ENCODE measurements at regions not wholly inside any gene's neighbourhood (a gene's known extent, or its start where the extent isn't known, plus 50 kb on each side); places are given as distances from the start of the nearest gene placed in this dataset.

- DNase-seq, result no peak
- Histone ChIP-seq H3K27me3 (ENCODE audit: control insufficient read depth in 3 of 3, insufficient read depth in 3 of 3, low read length in 2 of 3) (no peaks in the 10 kb centered on the region), H3K9ac (ENCODE audit: insufficient read depth in 1 of 2, low read length in 2 of 2) (no peak overlapping the region), H3K4me3 (no peak overlapping the region), H3K27ac (ENCODE audit: low read depth in 1 of 2, low read length in 1 of 2) (no peak overlapping the region), H3K36me3 (ENCODE audit: control insufficient read depth in 4 of 4, insufficient read depth in 4 of 4, low read length in 4 of 4) (no peaks in the 10 kb centered on the region), H3K9me3 (ENCODE audit: control insufficient read depth in 4 of 4, insufficient read depth in 3 of 4, low read length in 3 of 4) (no peaks in the 10 kb centered on the region), H3K4me1 (ENCODE audit: control insufficient read depth in 5 of 5, insufficient read depth in 5 of 5, low read length in 5 of 5) (no peaks in the 10 kb centered on the region)
- TF ChIP-seq, protein P1, sequence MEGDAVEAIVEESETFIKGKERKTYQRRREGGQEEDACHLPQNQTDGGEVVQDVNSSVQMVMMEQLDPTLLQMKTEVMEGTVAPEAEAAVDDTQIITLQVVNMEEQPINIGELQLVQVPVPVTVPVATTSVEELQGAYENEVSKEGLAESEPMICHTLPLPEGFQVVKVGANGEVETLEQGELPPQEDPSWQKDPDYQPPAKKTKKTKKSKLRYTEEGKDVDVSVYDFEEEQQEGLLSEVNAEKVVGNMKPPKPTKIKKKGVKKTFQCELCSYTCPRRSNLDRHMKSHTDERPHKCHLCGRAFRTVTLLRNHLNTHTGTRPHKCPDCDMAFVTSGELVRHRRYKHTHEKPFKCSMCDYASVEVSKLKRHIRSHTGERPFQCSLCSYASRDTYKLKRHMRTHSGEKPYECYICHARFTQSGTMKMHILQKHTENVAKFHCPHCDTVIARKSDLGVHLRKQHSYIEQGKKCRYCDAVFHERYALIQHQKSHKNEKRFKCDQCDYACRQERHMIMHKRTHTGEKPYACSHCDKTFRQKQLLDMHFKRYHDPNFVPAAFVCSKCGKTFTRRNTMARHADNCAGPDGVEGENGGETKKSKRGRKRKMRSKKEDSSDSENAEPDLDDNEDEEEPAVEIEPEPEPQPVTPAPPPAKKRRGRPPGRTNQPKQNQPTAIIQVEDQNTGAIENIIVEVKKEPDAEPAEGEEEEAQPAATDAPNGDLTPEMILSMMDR (IDR thresholded peaks at IDR 0.05; ENCODE audit: control extremely low read depth, extremely low read depth), result no peak
- no peak for ATAC-seq (ENCODE audit: insufficient read depth, low FRiP score)
- 95 to 97% methylated on average over 1 of the region's 1 CpG for WGBS, 2 donors
These were observed 304.0 kb upstream of the KLF4 start for GRCh38 chr9:107793541-107793940.

- no peak overlapping the region for H3K9ac ChIP-seq (ENCODE audit: insufficient read depth in 1 of 2, low read length in 2 of 2)
- WGBS, 2 donors, result 89 to 92% methylated on average over 1 of the region's 1 CpG
- ATAC-seq (ENCODE audit: insufficient read depth, low FRiP score), result no peak
- H3K9me3 ChIP-seq (ENCODE audit: control insufficient read depth in 4 of 4, insufficient read depth in 3 of 4, low read length in 3 of 4), result no peaks in the 10 kb centered on the region
- H3K4me3 ChIP-seq, result no peak overlapping the region
- no peaks in the 10 kb centered on the region for H3K36me3 ChIP-seq (ENCODE audit: control insufficient read depth in 4 of 4, insufficient read depth in 4 of 4, low read length in 4 of 4)
- H3K27me3 ChIP-seq (ENCODE audit: control insufficient read depth in 3 of 3, insufficient read depth in 3 of 3, low read length in 2 of 3), result no peaks in the 10 kb centered on the region
- DNase-seq, result no peak
- H3K4me1 ChIP-seq (ENCODE audit: control insufficient read depth in 5 of 5, insufficient read depth in 5 of 5, low read length in 5 of 5), result no peaks in the 10 kb centered on the region
- TF ChIP-seq, protein P1 (IDR thresholded peaks at IDR 0.05; ENCODE audit: control extremely low read depth, extremely low read depth), result no peak
- H3K27ac ChIP-seq (ENCODE audit: low read depth in 1 of 2, low read length in 1 of 2), result no peak overlapping the region
These were observed 303.0 kb upstream of the KLF4 start for GRCh38 chr9:107792596-107792995.

DNA sequence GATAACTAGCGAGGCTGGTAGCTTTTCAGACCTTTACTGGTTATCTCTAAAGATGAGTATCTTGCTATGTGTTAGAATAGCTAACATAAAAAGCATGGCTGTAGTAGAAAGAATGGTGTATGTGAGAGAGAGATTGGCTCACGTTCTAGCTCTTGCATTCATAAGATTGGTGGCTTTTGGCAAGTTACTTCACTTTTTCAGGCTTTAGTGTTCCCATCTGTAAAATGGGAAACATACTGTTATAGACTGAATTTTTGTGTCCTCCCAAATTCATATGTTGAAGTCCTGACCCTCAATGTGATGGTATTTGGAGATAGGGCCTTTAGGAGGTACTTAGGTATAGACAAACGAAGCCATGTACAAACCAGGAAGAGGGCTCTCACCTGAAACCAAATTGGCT lies 302.4 kb upstream of the KLF4 start:
- Histone ChIP-seq H3K4me1 (ENCODE audit: control insufficient read depth in 5 of 5, insufficient read depth in 5 of 5, low read length in 5 of 5) (no peaks in the 10 kb centered on the region), H3K27ac (ENCODE audit: low read depth in 1 of 2, low read length in 1 of 2) (no peak overlapping the region), H3K9ac (ENCODE audit: insufficient read depth in 1 of 2, low read length in 2 of 2) (no peak overlapping the region), H3K27me3 (ENCODE audit: control insufficient read depth in 3 of 3, insufficient read depth in 3 of 3, low read length in 2 of 3) (no peaks in the 10 kb centered on the region), H3K9me3 (ENCODE audit: control insufficient read depth in 4 of 4, insufficient read depth in 3 of 4, low read length in 3 of 4) (no peaks in the 10 kb centered on the region), H3K4me3 (no peak overlapping the region), H3K36me3 (ENCODE audit: control insufficient read depth in 4 of 4, insufficient read depth in 4 of 4, low read length in 4 of 4) (no peaks in the 10 kb centered on the region)
- TF ChIP-seq, protein P1 (IDR thresholded peaks at IDR 0.05; ENCODE audit: control extremely low read depth, extremely low read depth), result no peak
- no peak for ATAC-seq (ENCODE audit: insufficient read depth, low FRiP score)
- no peak for DNase-seq
- 78 to 92% methylated on average over 3 of the region's 3 CpGs for WGBS, 2 donors

DNA sequence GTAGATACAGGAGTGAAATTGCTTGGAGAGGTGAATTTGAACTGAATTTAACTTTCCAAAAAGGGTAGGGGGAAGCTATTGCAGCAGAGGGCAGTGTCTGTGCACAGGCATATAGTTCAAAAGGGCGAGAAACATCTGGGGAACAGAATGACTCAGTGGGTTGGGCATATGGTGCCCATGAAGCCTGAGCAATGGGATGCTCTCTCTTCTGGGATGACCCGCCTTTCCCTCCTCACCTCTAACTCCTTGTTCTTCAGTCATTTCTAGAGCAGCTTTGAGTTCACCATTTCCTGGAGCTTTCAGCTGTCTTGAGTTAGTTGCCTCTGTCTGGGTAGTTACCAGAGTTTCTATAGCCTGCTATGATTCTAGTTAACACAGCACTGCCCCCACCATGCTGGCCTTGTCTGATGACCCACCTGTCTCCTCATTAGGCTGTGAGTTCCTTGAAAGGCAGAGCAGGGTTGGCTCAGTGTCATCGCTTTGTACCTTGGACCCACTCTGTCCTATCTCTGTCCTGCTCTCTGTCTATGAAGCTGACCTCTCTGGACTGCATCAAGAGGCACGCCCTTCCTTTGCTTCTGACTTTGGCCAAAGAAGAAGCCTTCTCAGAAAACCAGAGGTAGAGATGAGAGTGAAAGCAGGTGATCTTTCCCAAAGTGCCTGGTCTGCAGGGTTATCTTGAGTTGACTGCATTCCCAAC lies 299.6 kb upstream of the KLF4 start:
- WGBS, 2 donors, result 95 to 97% methylated on average over 4 of the region's 4 CpGs
- TF ChIP-seq, protein P1 (IDR thresholded peaks at IDR 0.05; ENCODE audit: control extremely low read depth, extremely low read depth), result no peak
- H3K36me3 ChIP-seq (ENCODE audit: control insufficient read depth in 4 of 4, insufficient read depth in 4 of 4, low read length in 4 of 4), result no peaks in the 10 kb centered on the region
- H3K4me1 ChIP-seq (ENCODE audit: control insufficient read depth in 5 of 5, insufficient read depth in 5 of 5, low read length in 5 of 5), result peaks cover 0 to 4% (median 0%) of the 10 kb centered on the region in 5 donors
- no peak for DNase-seq
- H3K9ac ChIP-seq (ENCODE audit: insufficient read depth in 1 of 2, low read length in 2 of 2), result no peak overlapping the region
- H3K4me3 ChIP-seq, result no peak overlapping the region
- H3K27me3 ChIP-seq (ENCODE audit: control insufficient read depth in 3 of 3, insufficient read depth in 3 of 3, low read length in 2 of 3), result no peaks in the 10 kb centered on the region
- H3K9me3 ChIP-seq (ENCODE audit: control insufficient read depth in 4 of 4, insufficient read depth in 3 of 4, low read length in 3 of 4), result no peaks in the 10 kb centered on the region
- no peak for ATAC-seq (ENCODE audit: insufficient read depth, low FRiP score)
- H3K27ac ChIP-seq (ENCODE audit: low read depth in 1 of 2, low read length in 1 of 2), result no peak overlapping the region
